Upper lobe of left lung (tissue), 6 donors: ENCODE measurements at regions not wholly inside any gene's neighbourhood (a gene's known extent, or its start where the extent isn't known, plus 50 kb on each side); places are given as distances from the start of the nearest gene placed in this dataset.
A peak's percentile ranks its signal among the peaks of the same experiment; 100 is the strongest.
"Not testable (repeated sequence)": the region's sequence is repeated elsewhere in the genome, so short reads cannot be mapped to it uniquely, and the experiment has no call there.

ENCODE experiments used
- ATAC-seq, 2 donors: fragments of 200-7000 bp; cut with Tn5 transposase; one replicate each; pipeline ENCODE4 v1.9.1; 2022; ENCODE audit warnings: mild to moderate bottlenecking in 2 of 2, moderate library complexity in 2 of 2; ENCODE audit not compliant: low FRiP score in 2 of 2
- DNase-seq, 2 donors: peaks; one replicate each; pipeline ENCODE4 v3.0.0-alpha.2; 2019 to 2020
- H3K27ac ChIP-seq, 4 donors: fragments of 200-600 bp; sonication (generic); one replicate each; pipeline ENCODE4 v1.5.1; 2016 to 2019
- H3K27me3 ChIP-seq, 4 donors: fragments of 200-600 bp; sonication (generic); one replicate each; pipeline ENCODE4 v1.5.1; 2017 to 2019
- H3K36me3 ChIP-seq, 4 donors: fragments of 200-600 bp; sonication (generic); one replicate each; pipeline ENCODE4 v1.5.1; 2016 to 2019
- H3K4me1 ChIP-seq, 4 donors: fragments of 200-600 bp; sonication (generic); one replicate each; pipeline ENCODE4 v1.5.1; 2018 to 2019
- H3K4me3 ChIP-seq, 4 donors: fragments of 200-600 bp; sonication (generic); one replicate each; pipeline ENCODE4 v1.5.1; 2017 to 2019; ENCODE audit warnings: mild to moderate bottlenecking in 2 of 4, moderate library complexity in 1 of 4
- H3K9me3 ChIP-seq, 4 donors: fragments of 200-600 bp; sonication (generic); one replicate each; pipeline ENCODE4 v1.5.1; 2018 to 2019
- EP300 ChIP-seq, 4 donors: sonication (generic); formaldehyde crosslinking; IDR thresholded peaks; one replicate each; pipeline ENCODE4 v1.5.1; 2017; ENCODE audit warnings: antibody characterized with exemption in 4 of 4, control low read depth in 2 of 4
- POLR2A ChIP-seq, 4 donors: fragments of 450-650 bp; IDR thresholded peaks; one replicate each; pipeline ENCODE4 v1.5.1; 2016 to 2017; ENCODE audit warnings: antibody characterized with exemption in 4 of 4, mild to moderate bottlenecking in 2 of 4
- POLR2AphosphoS5 ChIP-seq, 2 donors: sonication (generic); formaldehyde crosslinking; IDR thresholded peaks; one replicate each; pipeline ENCODE4 v1.5.1; 2017; ENCODE audit warnings: antibody characterized with exemption in 2 of 2
- WGBS, 2 donors: methylation state at CpG; one replicate each; pipeline ENCODE4 v1.1.5; 2017 to 2018; 5-methylcytosine and 5-hydroxymethylcytosine counted together
- TF ChIP-seq, protein P1 (sequence below), 6 experiments: fragments of 450-650 bp in 4 of 6; fragments of 200-600 bp in 2 of 6; sonication (generic) in 2 of 6; IDR thresholded peaks; one replicate each; pipeline ENCODE4 v1.5.1; 2016 to 2019; ENCODE audit warnings: antibody characterized with exemption in 6 of 6
- donor health status: DM: no; HTN: no; CAD: no; lungs with moderate emphysema.
- donor health status: DM: no; HTN: yes; CAD: no; lungs with severe emphysema.

DNA sequence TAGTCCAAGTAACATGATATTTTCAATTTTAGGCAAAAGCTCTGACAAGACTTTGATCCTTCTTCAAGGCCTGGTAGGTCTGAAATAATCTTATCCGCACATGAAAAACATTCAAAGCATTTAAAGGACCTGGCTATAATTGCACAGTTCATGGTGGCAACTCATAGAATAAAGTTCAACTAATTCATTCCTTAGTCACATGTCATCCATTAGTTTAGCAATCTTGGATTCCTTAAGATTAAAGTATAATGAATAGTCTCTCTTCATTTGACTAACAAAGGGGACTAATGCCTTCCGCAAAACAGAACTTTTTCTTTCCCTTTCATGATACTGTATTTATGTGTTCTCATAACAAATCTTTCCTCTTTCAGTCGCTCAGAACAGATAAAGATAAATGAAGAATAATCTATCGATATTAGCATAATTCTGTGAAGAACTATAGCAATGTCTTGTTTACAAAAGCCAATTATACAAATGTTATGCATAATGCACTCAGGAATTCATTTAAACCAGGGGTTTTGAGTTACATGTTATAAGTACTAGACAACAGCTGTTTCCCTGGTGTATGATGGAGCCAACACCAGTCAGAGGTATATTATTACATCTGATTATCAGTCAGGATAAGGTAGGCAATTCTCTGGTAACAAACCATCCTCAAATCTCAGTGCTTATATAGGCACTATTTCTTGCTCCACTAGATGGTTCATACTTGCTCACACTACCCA lies 172.5 kb downstream of the POTEB3 start:
- H3K4me3 ChIP-seq, result no peak overlapping the region
- TF ChIP-seq POLR2A (IDR thresholded peaks at IDR 0.05) (no peak), POLR2AphosphoS5 (IDR thresholded peaks at IDR 0.05) (no peak), EP300 (IDR thresholded peaks at IDR 0.05) (no peak)
- TF ChIP-seq, protein P1, sequence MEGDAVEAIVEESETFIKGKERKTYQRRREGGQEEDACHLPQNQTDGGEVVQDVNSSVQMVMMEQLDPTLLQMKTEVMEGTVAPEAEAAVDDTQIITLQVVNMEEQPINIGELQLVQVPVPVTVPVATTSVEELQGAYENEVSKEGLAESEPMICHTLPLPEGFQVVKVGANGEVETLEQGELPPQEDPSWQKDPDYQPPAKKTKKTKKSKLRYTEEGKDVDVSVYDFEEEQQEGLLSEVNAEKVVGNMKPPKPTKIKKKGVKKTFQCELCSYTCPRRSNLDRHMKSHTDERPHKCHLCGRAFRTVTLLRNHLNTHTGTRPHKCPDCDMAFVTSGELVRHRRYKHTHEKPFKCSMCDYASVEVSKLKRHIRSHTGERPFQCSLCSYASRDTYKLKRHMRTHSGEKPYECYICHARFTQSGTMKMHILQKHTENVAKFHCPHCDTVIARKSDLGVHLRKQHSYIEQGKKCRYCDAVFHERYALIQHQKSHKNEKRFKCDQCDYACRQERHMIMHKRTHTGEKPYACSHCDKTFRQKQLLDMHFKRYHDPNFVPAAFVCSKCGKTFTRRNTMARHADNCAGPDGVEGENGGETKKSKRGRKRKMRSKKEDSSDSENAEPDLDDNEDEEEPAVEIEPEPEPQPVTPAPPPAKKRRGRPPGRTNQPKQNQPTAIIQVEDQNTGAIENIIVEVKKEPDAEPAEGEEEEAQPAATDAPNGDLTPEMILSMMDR (IDR thresholded peaks at IDR 0.05), result no peak
- WGBS, 2 donors, result 79 to 80% methylated on average over 4 of the region's 4 CpGs
- no peak for DNase-seq
- H3K36me3 ChIP-seq, result no peaks in the 10 kb centered on the region
- H3K27ac ChIP-seq, result no peak overlapping the region
- no peak for ATAC-seq
- H3K4me1 ChIP-seq, result no peaks in the 10 kb centered on the region
- H3K9me3 ChIP-seq, result no peaks in the 10 kb centered on the region
- no peaks in the 10 kb centered on the region for H3K27me3 ChIP-seq

DNA sequence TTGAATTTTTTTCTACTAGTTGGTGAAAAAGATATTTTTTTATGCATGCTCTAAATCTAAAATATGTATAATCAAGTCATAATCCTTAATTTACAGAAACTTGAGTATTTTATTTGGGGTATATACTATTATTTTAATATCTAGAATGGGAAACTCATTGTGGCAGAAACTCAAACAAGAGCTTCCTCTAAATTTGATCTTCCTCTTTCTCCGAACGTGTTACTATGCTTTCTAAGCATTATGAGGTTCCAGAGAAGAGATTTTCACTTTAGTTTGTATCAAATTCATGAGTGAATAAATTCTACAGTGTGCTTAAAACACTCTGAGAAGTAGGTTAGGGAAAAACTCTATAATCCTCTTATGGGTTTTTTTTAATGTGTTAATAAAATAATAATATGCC lies 173.1 kb downstream of the POTEB3 start:
- peaks cover 0 to 5% (median 0%) of the 10 kb centered on the region in 4 donors for H3K9me3 ChIP-seq
- DNase-seq (no peak), ATAC-seq (no peak)
- H3K27ac ChIP-seq, result no peak overlapping the region
- TF ChIP-seq POLR2A (IDR thresholded peaks at IDR 0.05) (no peak), POLR2AphosphoS5 (IDR thresholded peaks at IDR 0.05) (no peak), EP300 (IDR thresholded peaks at IDR 0.05) (no peak)
- TF ChIP-seq, protein P1 (IDR thresholded peaks at IDR 0.05), result no peak
- no peak overlapping the region for H3K4me3 ChIP-seq
- WGBS, 2 donors, result 14 to 27% methylated on average over 2 of the region's 2 CpGs
- no peaks in the 10 kb centered on the region for H3K4me1 ChIP-seq
- no peaks in the 10 kb centered on the region for H3K36me3 ChIP-seq
- no peaks in the 10 kb centered on the region for H3K27me3 ChIP-seq

DNA sequence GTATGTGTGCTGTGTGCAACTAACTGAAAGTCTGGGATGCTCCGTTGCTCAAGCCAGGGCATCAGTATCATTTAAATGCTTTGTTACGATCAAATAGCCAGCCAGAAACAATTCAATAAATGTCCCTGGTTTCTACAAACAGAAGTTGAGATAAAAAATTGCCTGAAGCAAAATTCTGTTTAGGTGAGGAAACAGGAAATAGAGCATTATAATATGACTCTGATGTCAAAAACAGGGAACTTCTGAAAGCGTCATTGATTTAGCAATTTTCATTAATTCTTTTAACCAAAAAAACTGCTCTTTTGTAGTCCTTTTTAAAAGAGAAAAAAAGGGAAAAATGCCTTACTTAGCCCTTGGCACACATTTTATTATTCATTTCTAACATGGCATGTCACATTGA lies 174.7 kb downstream of the POTEB3 start:
- not testable (repeated sequence) for H3K27me3 ChIP-seq, H3K27ac ChIP-seq
- WGBS, 2 donors, result 61 to 72% methylated on average over 3 of the region's 3 CpGs

DNA sequence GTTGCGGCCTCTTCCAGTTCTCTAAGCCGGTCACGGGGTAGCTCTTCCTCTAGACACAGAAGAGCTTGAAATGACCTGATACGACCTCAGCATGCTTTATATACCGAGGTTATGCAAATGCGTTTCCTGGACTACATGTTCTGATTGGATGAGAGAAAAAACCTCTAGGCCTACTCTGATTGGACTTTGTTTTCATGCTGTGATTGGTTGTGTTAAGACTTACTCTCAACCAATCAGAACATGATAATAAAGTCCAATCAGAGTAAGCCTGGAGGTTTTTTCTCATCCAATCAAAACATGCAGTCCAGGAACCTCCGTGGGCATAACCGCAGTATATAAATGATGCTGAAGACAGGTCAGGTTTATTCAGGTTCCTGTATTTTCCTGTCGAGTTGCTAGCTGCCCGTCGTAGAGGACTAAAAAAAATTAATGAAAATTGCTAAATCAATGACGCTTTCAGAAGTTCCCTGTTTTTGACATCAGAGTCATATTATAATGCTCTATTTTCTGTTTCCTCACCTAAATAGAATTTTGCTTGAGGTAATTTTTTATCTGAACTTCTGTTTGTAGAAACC lies 177.4 kb downstream of the POTEB3 start:
- H3K9me3 ChIP-seq, result peaks cover 0 to 8% (median 0%) of the 10 kb centered on the region in 4 donors
- H3K36me3 ChIP-seq, result no peaks in the 10 kb centered on the region
- DNase-seq, result no peak
- TF ChIP-seq POLR2A (IDR thresholded peaks at IDR 0.05), result no peak
- no peak for TF ChIP-seq EP300 (IDR thresholded peaks at IDR 0.05)
- TF ChIP-seq, protein P1 (IDR thresholded peaks at IDR 0.05), result no peak
- TF ChIP-seq POLR2AphosphoS5 (IDR thresholded peaks at IDR 0.05), result no peak
- no peaks in the 10 kb centered on the region for H3K27me3 ChIP-seq
- H3K4me3 ChIP-seq, result no peak overlapping the region
- H3K27ac ChIP-seq, result no peak overlapping the region
- H3K4me1 ChIP-seq, result no peaks in the 10 kb centered on the region
- WGBS, 2 donors, result 78 to 81% methylated on average over 12 of the region's 12 CpGs
- no peak for ATAC-seq

More for the DNA sequence above, 174.7 kb downstream of the POTEB3 start:
- not testable (repeated sequence) for DNase-seq, H3K4me3 ChIP-seq, H3K36me3 ChIP-seq, H3K4me1 ChIP-seq, ATAC-seq, H3K9me3 ChIP-seq

DNA sequence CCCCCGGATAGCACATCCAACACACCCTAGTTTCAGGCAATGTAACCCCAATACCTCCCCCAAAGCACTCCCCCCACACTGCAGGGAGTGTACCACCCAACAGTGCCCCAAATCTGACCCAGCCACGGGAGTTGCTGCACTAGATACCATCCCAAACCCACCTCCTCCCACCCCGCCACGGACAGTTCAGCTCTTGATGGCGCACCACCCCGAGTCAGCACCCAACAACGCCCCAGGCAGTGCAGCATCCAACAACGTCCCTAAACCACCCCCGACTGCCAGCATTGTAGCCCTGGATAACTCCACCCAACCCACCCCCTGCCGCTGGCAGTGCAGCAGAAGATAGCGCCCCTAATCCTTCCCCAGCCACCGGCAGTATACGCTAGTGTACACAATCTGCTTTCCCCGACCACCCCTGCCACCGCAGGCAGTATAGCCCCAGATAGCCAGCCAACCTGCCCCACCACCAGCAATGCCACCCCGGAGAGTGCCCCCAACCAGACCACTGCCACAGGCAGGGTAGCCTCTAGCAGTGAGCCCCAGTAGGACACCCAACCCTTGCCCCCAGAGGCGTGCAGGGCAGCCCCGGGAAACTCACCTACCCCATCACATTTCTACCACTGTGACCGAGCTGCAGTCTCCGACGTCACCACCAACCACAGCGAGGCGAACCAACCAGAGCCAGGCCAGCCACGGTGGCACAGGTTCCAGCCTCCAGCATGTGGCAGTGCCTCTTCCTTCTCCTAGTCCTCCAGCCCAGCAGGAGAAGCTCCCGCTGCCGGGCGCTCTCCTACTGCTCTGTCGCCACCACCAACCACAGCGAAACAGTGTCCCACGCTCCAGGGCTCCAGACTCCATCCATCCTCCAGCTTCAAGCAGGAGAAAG lies 178.1 kb downstream of the POTEB3 start:
- Histone ChIP-seq H3K36me3 (no peaks in the 10 kb centered on the region), H3K4me3 (no peak overlapping the region), H3K4me1 (no peaks in the 10 kb centered on the region), H3K9me3 (peaks cover 0 to 8% (median 0%) of the 10 kb centered on the region in 4 donors), H3K27me3 (no peaks in the 10 kb centered on the region), H3K27ac (no peak overlapping the region)
- WGBS, 2 donors, result 86 to 93% methylated on average over 23 to 30 of the region's 30 CpGs
- ATAC-seq (peak; percentile 24 to 66), DNase-seq (peak; percentile 27 to 87)
- TF ChIP-seq POLR2A (IDR thresholded peaks at IDR 0.05) (no peak), POLR2AphosphoS5 (IDR thresholded peaks at IDR 0.05) (no peak), EP300 (IDR thresholded peaks at IDR 0.05) (no peak)
- TF ChIP-seq, protein P1 (IDR thresholded peaks at IDR 0.05), result no peak
